ENCODE measurements at regions not wholly inside any gene's neighbourhood (a gene's known extent, or its start where the extent isn't known, plus 50 kb on each side); places are given as distances from the start of the nearest gene placed in this dataset.

DNA sequence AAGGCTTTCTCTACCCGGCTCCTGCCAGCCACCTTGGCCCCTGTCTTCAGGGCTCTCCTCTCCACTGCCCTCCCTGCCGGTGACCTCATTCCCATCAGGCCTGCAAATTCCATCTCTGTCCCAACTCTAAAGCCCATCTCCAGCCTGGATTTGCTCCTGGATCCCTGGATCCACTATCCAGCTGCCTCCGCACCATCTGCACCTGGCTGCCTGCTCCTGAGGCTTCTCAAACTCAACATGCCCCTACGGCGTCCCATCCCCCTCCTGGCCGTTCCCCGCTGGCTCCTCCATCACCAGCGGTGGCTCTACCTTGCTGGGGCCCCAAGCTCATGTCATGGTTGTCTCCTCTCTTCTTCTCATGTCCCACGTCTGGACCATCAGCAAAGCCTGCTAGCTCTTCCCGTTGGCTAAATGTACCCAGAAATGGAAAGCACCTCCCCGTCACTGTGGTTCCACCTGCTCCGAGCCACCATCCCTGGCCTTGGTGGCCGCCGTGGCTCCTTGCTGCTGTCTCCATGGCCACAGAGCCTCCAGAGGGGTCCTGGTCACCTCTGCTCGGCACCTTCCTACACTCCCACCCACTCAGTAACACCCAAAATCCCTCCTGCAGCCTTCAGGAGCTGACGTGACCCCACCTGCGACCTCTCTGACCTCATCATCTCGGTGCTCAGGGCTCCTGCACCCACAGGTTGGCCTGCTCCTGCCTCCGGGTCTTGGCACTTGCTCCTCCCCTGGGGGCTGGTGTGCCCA, 58.5 kb downstream of the ADRA2C start:
- TF ChIP-seq, protein P1, sequence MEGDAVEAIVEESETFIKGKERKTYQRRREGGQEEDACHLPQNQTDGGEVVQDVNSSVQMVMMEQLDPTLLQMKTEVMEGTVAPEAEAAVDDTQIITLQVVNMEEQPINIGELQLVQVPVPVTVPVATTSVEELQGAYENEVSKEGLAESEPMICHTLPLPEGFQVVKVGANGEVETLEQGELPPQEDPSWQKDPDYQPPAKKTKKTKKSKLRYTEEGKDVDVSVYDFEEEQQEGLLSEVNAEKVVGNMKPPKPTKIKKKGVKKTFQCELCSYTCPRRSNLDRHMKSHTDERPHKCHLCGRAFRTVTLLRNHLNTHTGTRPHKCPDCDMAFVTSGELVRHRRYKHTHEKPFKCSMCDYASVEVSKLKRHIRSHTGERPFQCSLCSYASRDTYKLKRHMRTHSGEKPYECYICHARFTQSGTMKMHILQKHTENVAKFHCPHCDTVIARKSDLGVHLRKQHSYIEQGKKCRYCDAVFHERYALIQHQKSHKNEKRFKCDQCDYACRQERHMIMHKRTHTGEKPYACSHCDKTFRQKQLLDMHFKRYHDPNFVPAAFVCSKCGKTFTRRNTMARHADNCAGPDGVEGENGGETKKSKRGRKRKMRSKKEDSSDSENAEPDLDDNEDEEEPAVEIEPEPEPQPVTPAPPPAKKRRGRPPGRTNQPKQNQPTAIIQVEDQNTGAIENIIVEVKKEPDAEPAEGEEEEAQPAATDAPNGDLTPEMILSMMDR (IDR thresholded peaks at IDR 0.05; ENCODE audit: low read depth, low read length) = no peak
- no peak for TF ChIP-seq POLR2A (IDR thresholded peaks at IDR 0.05; ENCODE audit: extremely low read depth, insufficient read length)
- TF ChIP-seq, protein P2, sequence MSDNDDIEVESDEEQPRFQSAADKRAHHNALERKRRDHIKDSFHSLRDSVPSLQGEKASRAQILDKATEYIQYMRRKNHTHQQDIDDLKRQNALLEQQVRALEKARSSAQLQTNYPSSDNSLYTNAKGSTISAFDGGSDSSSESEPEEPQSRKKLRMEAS (IDR thresholded peaks at IDR 0.05; ENCODE audit: low read depth, low read length) = no peak
- no peak for TF ChIP-seq MYC (IDR thresholded peaks at IDR 0.05; ENCODE audit: low read depth, low read length)

All from NB4 (cell line).